ENCODE measurements at regions not wholly inside any gene's neighbourhood (a gene's known extent, or its start where the extent isn't known, plus 50 kb on each side); places are given as distances from the start of the nearest gene placed in this dataset.

GRCh38 chr18:29034113-29034856 is 857.4 kb upstream of the CDH2 start:
- no peaks in the 10 kb centered on the region for H3K36me3 ChIP-seq (ENCODE audit: control insufficient read depth in 2 of 2, extremely low read depth in 1 of 2, insufficient read depth in 2 of 2, low read length in 2 of 2)
- no peak overlapping the region for H3K4me3 ChIP-seq (ENCODE audit: control insufficient read depth in 2 of 3, extremely low read depth in 1 of 3, insufficient read depth in 2 of 3, low read depth in 1 of 3, low read length in 3 of 3)
- peak overlapping the region; percentile 80 for H2AFZ ChIP-seq (ENCODE audit: control insufficient read depth, low read length)
- H4K20me1 ChIP-seq (ENCODE audit: control insufficient read depth, extremely low read depth, insufficient read depth, low read length) = no peaks in the 10 kb centered on the region
- H3K9ac ChIP-seq (ENCODE audit: control insufficient read depth, extremely low read depth, insufficient read depth, low read length) = no peak overlapping the region
- H3K27ac ChIP-seq (ENCODE audit: control insufficient read depth, insufficient read depth, low read length) = peak overlapping the region; percentile 39
- no peaks in the 10 kb centered on the region for H3K4me1 ChIP-seq (ENCODE audit: control insufficient read depth, extremely low read depth, insufficient read depth, low read length)
- no peaks in the 10 kb centered on the region for H3K9me3 ChIP-seq (ENCODE audit: control insufficient read depth, low read depth, low read length)
- no peak for TF ChIP-seq CTCF (optimal IDR thresholded peaks at IDR 0.05 in 1 of 3, IDR thresholded peaks at IDR 0.05 in 1 of 3, conservative IDR thresholded peaks at IDR 0.05 in 1 of 3; ENCODE audit: extremely low read depth in 1 of 3, insufficient read depth in 2 of 3, low read length in 3 of 3)
- TF ChIP-seq EZH2 (IDR thresholded peaks at IDR 0.05; ENCODE audit: low read length) = no peak
- H3K9me1 ChIP-seq (ENCODE audit: control insufficient read depth, extremely low read depth, insufficient read depth, low read length) = no peaks in the 10 kb centered on the region
- DNase-seq (ENCODE audit: low read depth, low spot score) = peak; percentile 28
- no peak overlapping the region for H3K4me2 ChIP-seq (ENCODE audit: control insufficient read depth, extremely low read depth, insufficient read depth, low read depth, low read length)
- H3K27me3 ChIP-seq (ENCODE audit: control insufficient read depth, extremely low read depth, insufficient read depth, low read length) = no peaks in the 10 kb centered on the region
- dilution Hi-C loops (cut with MboI; ENCODE audit: extremely low pct_ligation_motif_present, low sequenced_read_pairs) = no loop called here
- no peaks in the 10 kb centered on the region for H3K79me2 ChIP-seq (ENCODE audit: control insufficient read depth, insufficient read depth, low read length)
- peak; percentile 32 for FAIRE-seq

- FAIRE-seq (no peak), DNase-seq (ENCODE audit: low read depth, low spot score) (no peak)
- Histone ChIP-seq H3K9me1 (ENCODE audit: control insufficient read depth, extremely low read depth, insufficient read depth, low read length) (no peaks in the 10 kb centered on the region), H3K9ac (ENCODE audit: control insufficient read depth, extremely low read depth, insufficient read depth, low read length) (no peak overlapping the region), H3K4me1 (ENCODE audit: control insufficient read depth, extremely low read depth, insufficient read depth, low read length) (no peaks in the 10 kb centered on the region), H3K4me2 (ENCODE audit: control insufficient read depth, extremely low read depth, insufficient read depth, low read depth, low read length) (no peak overlapping the region), H3K79me2 (ENCODE audit: control insufficient read depth, insufficient read depth, low read length) (no peaks in the 10 kb centered on the region), H3K36me3 (ENCODE audit: control insufficient read depth in 2 of 2, extremely low read depth in 1 of 2, insufficient read depth in 2 of 2, low read length in 2 of 2) (no peaks in the 10 kb centered on the region), H3K9me3 (ENCODE audit: control insufficient read depth, low read depth, low read length) (no peaks in the 10 kb centered on the region), H2AFZ (ENCODE audit: control insufficient read depth, low read length) (peak overlapping the region; percentile 1), H3K27me3 (ENCODE audit: control insufficient read depth, extremely low read depth, insufficient read depth, low read length) (no peaks in the 10 kb centered on the region), H4K20me1 (ENCODE audit: control insufficient read depth, extremely low read depth, insufficient read depth, low read length) (no peaks in the 10 kb centered on the region), H3K4me3 (ENCODE audit: control insufficient read depth in 2 of 3, extremely low read depth in 1 of 3, insufficient read depth in 2 of 3, low read depth in 1 of 3, low read length in 3 of 3) (no peak overlapping the region), H3K27ac (ENCODE audit: control insufficient read depth, insufficient read depth, low read length) (no peak overlapping the region)
- dilution Hi-C loops (cut with MboI; ENCODE audit: extremely low pct_ligation_motif_present, low sequenced_read_pairs) = no loop called here
- no peak for TF ChIP-seq CTCF (optimal IDR thresholded peaks at IDR 0.05 in 1 of 3, IDR thresholded peaks at IDR 0.05 in 1 of 3, conservative IDR thresholded peaks at IDR 0.05 in 1 of 3; ENCODE audit: extremely low read depth in 1 of 3, insufficient read depth in 2 of 3, low read length in 3 of 3)
These were observed 851.6 kb upstream of the CDH2 start for GRCh38 chr18:29028560-29028959.

All from keratinocyte (primary cell).